HCT116 (cell line): ENCODE measurements at regions not wholly inside any gene's neighbourhood (a gene's known extent, or its start where the extent isn't known, plus 50 kb on each side); places are given as distances from the start of the nearest gene placed in this dataset.

ENCODE experiments used
- ATAC-seq: fragments of 200-7000 bp; cut with Tn5 transposase; 2 replicates; pipeline ENCODE4 v1.9.1; 2020; ENCODE audit warnings: mild to moderate bottlenecking, moderate library complexity
- BruUV-seq: library from RNA; stranded (reverse); fragments of 400-500 nt; replicated peaks from 2 replicates; lab custom pipeline; 2021; lab: Mats Ljungman, UMichigan
- CTCF ChIA-PET: fragments of 300-600 bp; sonication (Branson Sonifier 250); formaldehyde crosslinking; loops from one replicate; lab custom pipeline; 2021; ENCODE audit warnings: antibody characterized with exemption; lab: Charles Lee
- POLR2A ChIA-PET: fragments of 300-600, 350-600 bp; sonication (Branson Sonifier 250); formaldehyde crosslinking; loops from one replicate; lab custom pipeline; 2021; ENCODE audit warnings: antibody characterized with exemption; lab: Charles Lee
- RAD21 ChIA-PET, 2 experiments: fragments of 300-600 bp; sonication (Branson Sonifier 250); formaldehyde crosslinking; loops; one replicate each; lab custom pipeline; 2023; ENCODE audit warnings: low total read pairs in 2 of 2; ENCODE audit not compliant: uncharacterized antibody in 2 of 2, unreplicated experiment in 2 of 2, low non-redundant PET in 1 of 2; lab: Charles Lee
- DNase-seq: peaks from one replicate; pipeline ENCODE4 v3.0.0-alpha.2; 2010; ENCODE audit warnings: low read depth, low spot score
- H2AFZ ChIP-seq: fragments of 200-600 bp; shearing (Covaris generic), sonication (generic); 2 replicates; pipeline ENCODE4 v1.6.1; 2017; ENCODE audit warnings: low read depth, mixed run types, mixed read lengths, antibody characterized with exemption, low read length; ENCODE audit not compliant: poor library complexity, severe bottlenecking
- H3K27ac ChIP-seq: 2 replicates; pipeline ENCODE4 v1.5.1; 2012; ENCODE audit warnings: low read depth, low read length
- H3K27me3 ChIP-seq: fragments of 200-600 bp; sonication (generic); 2 replicates; pipeline ENCODE4 v1.6.1; 2016; ENCODE audit warnings: mixed run types, low read length, mixed read lengths; ENCODE audit not compliant: insufficient read depth
- H3K36me3 ChIP-seq, 2 experiments: fragments of 200-500 bp in 1 of 2; fragments of 200-600 bp in 1 of 2; sonication (Bioruptor generic) in 1 of 2; sonication (generic) in 1 of 2; 2 replicates each; pipeline versions ENCODE4 v1.5.1 to v1.6.1; 2014 to 2016; ENCODE audit warnings: low read length in 2 of 2, inconsistent platforms in 1 of 2, mixed read lengths in 1 of 2, mixed run types in 1 of 2; ENCODE audit not compliant: insufficient read depth in 2 of 2, control insufficient read depth in 1 of 2
- H3K4me1 ChIP-seq, 2 experiments: fragments of 200-600 bp in 1 of 2; sonication (generic) in 1 of 2; 2 replicates each; pipeline versions ENCODE4 v1.5.1 to v1.6.1; 2012 to 2017; ENCODE audit warnings: low read length in 2 of 2, inconsistent platforms in 1 of 2, mild to moderate bottlenecking in 1 of 2, mixed read lengths in 1 of 2, mixed run types in 1 of 2, moderate library complexity in 1 of 2; ENCODE audit not compliant: insufficient read depth in 2 of 2, control insufficient read depth in 1 of 2
- H3K4me2 ChIP-seq: fragments of 200-600 bp; sonication (generic); 2 replicates; pipeline ENCODE4 v1.6.1; 2017; ENCODE audit warnings: mixed run types, low read length, mixed read lengths
- H3K4me3 ChIP-seq, 2 experiments: fragments of 200-600 bp in 1 of 2; sonication (generic) in 1 of 2; replicated peaks in 1 of 2; 2 replicates each; pipeline ENCODE4 v1.5.1; 2011 to 2016; ENCODE audit warnings: low read length in 2 of 2, control low read depth in 1 of 2, low read depth in 1 of 2, mild to moderate bottlenecking in 1 of 2, mixed read lengths in 1 of 2, mixed run types in 1 of 2
- H3K79me2 ChIP-seq: fragments of 200-600 bp; sonication (generic); 2 replicates; pipeline ENCODE4 v1.6.1; 2017; ENCODE audit warnings: mild to moderate bottlenecking, mixed run types, low read length, moderate library complexity, mixed read lengths; ENCODE audit not compliant: insufficient read depth
- H3K9ac ChIP-seq: fragments of 200-600 bp; sonication (generic); 2 replicates; pipeline ENCODE4 v1.6.1; 2016; ENCODE audit warnings: low read length, mixed read lengths
- H3K9me2 ChIP-seq: fragments of 200-600 bp; sonication (generic), shearing (Covaris generic); 2 replicates; pipeline ENCODE4 v1.6.1; 2017; ENCODE audit warnings: mixed run types, mild to moderate bottlenecking, moderate library complexity; ENCODE audit not compliant: insufficient read depth
- H3K9me3 ChIP-seq, 2 experiments: fragments of 200-500 bp in 1 of 2; fragments of 200-600 bp in 1 of 2; sonication (Bioruptor generic) in 1 of 2; sonication (generic) in 1 of 2; 2 replicates each; pipeline ENCODE4 v1.6.1; 2014 to 2017; ENCODE audit warnings: low read length in 2 of 2, mixed read lengths in 2 of 2, inconsistent platforms in 1 of 2, low read depth in 1 of 2, mild to moderate bottlenecking in 1 of 2, mixed run types in 1 of 2, moderate library complexity in 1 of 2; ENCODE audit not compliant: control insufficient read depth in 1 of 2, insufficient read depth in 1 of 2
- H4K20me1 ChIP-seq: fragments of 200-600 bp; sonication (generic), shearing (Covaris generic); 2 replicates; pipeline ENCODE4 v1.6.1; 2017; ENCODE audit warnings: mixed run types, mild to moderate bottlenecking, moderate library complexity; ENCODE audit not compliant: insufficient read depth
- CEBPB ChIP-seq: IDR thresholded peaks from 2 replicates; pipeline ENCODE4 v1.6.1; 2012; ENCODE audit warnings: low read depth
- CTCF ChIP-seq, 3 experiments: fragments of 200-600 bp in 1 of 3; sonication (generic) in 1 of 3; IDR thresholded peaks in 2 of 3; conservative IDR thresholded peaks in 1 of 3; 2 replicates each; pipeline ENCODE4 v1.5.1; 2012 to 2017; ENCODE audit warnings: low read depth in 2 of 3, low read length in 2 of 3, antibody characterized with exemption in 1 of 3, borderline replicate concordance in 1 of 3, control low read depth in 1 of 3, mild to moderate bottlenecking in 1 of 3, mixed read lengths in 1 of 3, mixed run types in 1 of 3, moderate library complexity in 1 of 3; ENCODE audit not compliant: insufficient read depth in 1 of 3
- EGR1 ChIP-seq: IDR thresholded peaks from 2 replicates; pipeline ENCODE4 v1.6.1; 2012; ENCODE audit warnings: low read depth
- EZH2 ChIP-seq: fragments of 200-600 bp; sonication (generic); IDR thresholded peaks from 2 replicates; pipeline ENCODE4 v1.6.1; 2017; ENCODE audit warnings: antibody characterized with exemption, mixed run types
- EZH2phosphoT487 ChIP-seq: fragments of 200-600 bp; IDR thresholded peaks from 2 replicates; pipeline ENCODE4 v1.6.1; 2018; ENCODE audit warnings: antibody characterized with exemption, borderline replicate concordance
- FOSL1 ChIP-seq: IDR thresholded peaks from 2 replicates; pipeline ENCODE4 v1.6.1; 2012; ENCODE audit warnings: low read depth
- JUND ChIP-seq: IDR thresholded peaks from 2 replicates; pipeline ENCODE4 v1.6.1; 2012
- POLR2A ChIP-seq: IDR thresholded peaks from 2 replicates; pipeline ENCODE4 v1.7.0; 2011; ENCODE audit warnings: borderline replicate concordance; ENCODE audit not compliant: insufficient read depth, insufficient read length; ENCODE audit errors: extremely low read depth
- POLR2AphosphoS5 ChIP-seq: IDR thresholded peaks from 2 replicates; pipeline ENCODE4 v1.6.1; 2011; ENCODE audit warnings: mild to moderate bottlenecking, low read depth, low read length, moderate library complexity
- RAD21 ChIP-seq: IDR thresholded peaks from 2 replicates; pipeline ENCODE4 v1.6.1; 2012; ENCODE audit warnings: low read depth, mild to moderate bottlenecking
- SIN3A ChIP-seq: IDR thresholded peaks from 2 replicates; pipeline ENCODE4 v1.6.1; 2012; ENCODE audit warnings: low read depth
- TCF7L2 ChIP-seq: IDR thresholded peaks from 2 replicates; pipeline ENCODE4 v1.7.0; 2011; ENCODE audit warnings: borderline replicate concordance, inconsistent platforms; ENCODE audit not compliant: insufficient read depth, insufficient read length; ENCODE audit errors: extremely low read depth
- ZBTB33 ChIP-seq: IDR thresholded peaks from 2 replicates; pipeline ENCODE4 v1.6.1; 2011; ENCODE audit warnings: mild to moderate bottlenecking, low read length, moderate library complexity; ENCODE audit not compliant: insufficient replicate concordance; ENCODE audit errors: extremely low read depth
- ZNF274 ChIP-seq: fragments of 200-500 bp; sonication (Bioruptor generic); IDR thresholded peaks from 2 replicates; pipeline ENCODE4 v1.6.1; 2014; ENCODE audit warnings: mild to moderate bottlenecking, low read depth, low read length, inconsistent platforms
- intact Hi-C: fragments of 100-400 bp; cut with micrococcal nuclease; formaldehyde crosslinking; loops from 2 replicates; pipeline ENCODE4 v1.10.0; 2022

DNA sequence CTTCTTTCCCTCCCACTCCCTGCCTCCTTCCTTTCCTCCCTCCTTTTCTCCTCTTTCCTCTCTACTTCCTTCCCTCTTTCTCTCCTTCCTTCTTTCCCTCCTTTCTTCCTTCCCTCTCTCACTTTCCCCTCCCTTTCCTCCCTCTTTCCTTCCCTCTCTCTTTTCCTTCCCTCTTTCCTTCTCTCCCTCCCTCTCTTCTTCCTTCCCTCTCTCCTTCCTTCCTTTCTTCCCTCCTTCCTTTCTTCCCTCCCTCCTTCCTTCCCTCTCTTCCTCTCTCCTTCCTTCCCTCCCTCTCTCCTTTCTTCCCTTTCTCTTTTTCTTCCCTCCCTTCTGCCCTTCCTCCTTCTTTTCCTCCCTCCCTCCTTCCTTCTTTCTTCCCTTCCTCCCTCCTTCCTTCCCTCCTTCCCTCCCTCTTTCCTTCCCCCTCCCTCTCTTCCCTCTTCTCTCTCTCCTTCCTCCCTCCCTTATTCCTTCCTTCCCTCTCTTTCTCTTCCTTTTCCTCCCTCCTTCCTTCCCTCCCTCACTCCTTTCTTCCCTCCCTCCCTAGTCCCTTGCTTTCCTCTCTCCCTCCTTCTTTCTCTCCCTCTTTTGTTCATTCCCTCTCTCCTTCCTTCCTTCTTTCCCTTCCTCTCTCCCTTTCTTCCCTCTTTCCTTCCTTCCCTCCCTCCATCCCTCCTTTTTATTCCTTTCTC lies 443.9 kb downstream of the ZNF536 start:
- Histone ChIP-seq H4K20me1 (no peaks in the 10 kb centered on the region), H3K4me2 (no peak overlapping the region), H3K9me3 (peaks cover 4 to 21% of the 10 kb centered on the region in 2 experiments; a peak in 2 of 4 replicates), H3K9ac (no peak overlapping the region), H3K27ac (no peak overlapping the region), H3K79me2 (no peaks in the 10 kb centered on the region), H2AFZ (no peak overlapping the region), H3K36me3 (no peaks in the 10 kb centered on the region), H3K9me2 (no peaks in the 10 kb centered on the region), H3K4me1 (no peaks in the 10 kb centered on the region), H3K4me3 (no peak overlapping the region), H3K27me3 (no peaks in the 10 kb centered on the region)
- ChIA-PET POLR2A (no interaction called here), RAD21 (no interaction called here), CTCF (no interaction called here)
- BruUV-seq, result no TSS peak
- intact Hi-C loops, result no loop called here
- TF ChIP-seq FOSL1 (no peak), TCF7L2 (no peak), POLR2A (no peak), JUND (no peak), SIN3A (no peak), EZH2phosphoT487 (no peak), ZNF274 (no peak), CEBPB (no peak)
- ATAC-seq (no peak), DNase-seq (no peak)

GRCh38 chr19:30812099-30812678 lies 440.0 kb downstream of the ZNF536 start:
- H3K79me2 ChIP-seq, result no peaks in the 10 kb centered on the region
- RAD21 ChIA-PET, result no interaction called here
- TF ChIP-seq CEBPB (no peak), POLR2AphosphoS5 (no peak), RAD21 (no peak), TCF7L2 (no peak), FOSL1 (no peak), ZBTB33 (no peak), POLR2A (no peak), CTCF (IDR thresholded peaks at IDR 0.05 in 2 of 3, conservative IDR thresholded peaks at IDR 0.05 in 1 of 3; ENCODE audit: borderline replicate concordance in 1 of 3, insufficient read depth in 1 of 3, low read depth in 2 of 3, low read length in 2 of 3) (no peak), EZH2 (no peak), EGR1 (no peak)
- TF ChIP-seq, all 23 proteins: peak for 0
- DNase-seq (no peak), ATAC-seq (no peak)
- BruUV-seq, result no TSS peak
- H3K4me3 ChIP-seq, result no peak overlapping the region
- H4K20me1 ChIP-seq, result no peaks in the 10 kb centered on the region
- peaks cover 4 to 18% of the 10 kb centered on the region in 2 experiments; a peak in 2 of 4 replicates for H3K9me3 ChIP-seq
- ChIA-PET POLR2A (no interaction called here), CTCF (no interaction called here)
- H3K4me2 ChIP-seq, result no peak overlapping the region
- H3K36me3 ChIP-seq, result no peaks in the 10 kb centered on the region
- no peak overlapping the region for H3K27ac ChIP-seq
- no peak overlapping the region for H2AFZ ChIP-seq
- no peaks in the 10 kb centered on the region for H3K9me2 ChIP-seq
- intact Hi-C loops, result no loop called here
- no peaks in the 10 kb centered on the region for H3K4me1 ChIP-seq
- H3K9ac ChIP-seq, result no peak overlapping the region
- no peaks in the 10 kb centered on the region for H3K27me3 ChIP-seq
